Activated T-helper 1 cell treated with anti-CD3 and anti-CD28 coated beads, Interleukin-12 subunit alpha, Interleukin-12 subunit beta, Interleukin-2, Interleukin-4 antibody, amounts not matched to agents 30 ng/mL and 10 ng/mL and 1 ng/mL, durations not matched to agents 14 hours and 24 hours and 36 hours (primary cell): ENCODE measurements at regions not wholly inside any gene's neighbourhood (a gene's known extent, or its start where the extent isn't known, plus 50 kb on each side); places are given as distances from the start of the nearest gene placed in this dataset.

Experiments used
- DNase-seq: peaks from one replicate; pipeline ENCODE4 v3.0.0; 2021; ENCODE audit warnings: low spot score
- H3K27ac Mint-ChIP-seq: one replicate; pipeline ENCODE4 v1.8.0; 2021; ENCODE audit warnings: mild to moderate bottlenecking, mixed read lengths
- H3K27me3 Mint-ChIP-seq: one replicate; pipeline ENCODE4 v1.8.0; 2022; ENCODE audit warnings: mild to moderate bottlenecking, moderate library complexity, mixed read lengths; ENCODE audit not compliant: insufficient read depth
- H3K36me3 Mint-ChIP-seq: one replicate; pipeline ENCODE4 v1.8.0; 2021; ENCODE audit warnings: low read depth, mixed read lengths
- H3K4me1 Mint-ChIP-seq: one replicate; pipeline ENCODE4 v1.8.0; 2021; ENCODE audit warnings: low read depth, mixed read lengths
- H3K4me3 Mint-ChIP-seq: one replicate; pipeline ENCODE4 v1.8.0; 2021; ENCODE audit warnings: mild to moderate bottlenecking, moderate library complexity, mixed read lengths
- H3K9me3 Mint-ChIP-seq: one replicate; pipeline ENCODE4 v1.8.0; 2021; ENCODE audit warnings: mixed read lengths
- intact Hi-C: fragments of 100-400 bp; cut with micrococcal nuclease; formaldehyde crosslinking; loops from one replicate; pipeline ENCODE4 v1.15.1; 2024

DNA sequence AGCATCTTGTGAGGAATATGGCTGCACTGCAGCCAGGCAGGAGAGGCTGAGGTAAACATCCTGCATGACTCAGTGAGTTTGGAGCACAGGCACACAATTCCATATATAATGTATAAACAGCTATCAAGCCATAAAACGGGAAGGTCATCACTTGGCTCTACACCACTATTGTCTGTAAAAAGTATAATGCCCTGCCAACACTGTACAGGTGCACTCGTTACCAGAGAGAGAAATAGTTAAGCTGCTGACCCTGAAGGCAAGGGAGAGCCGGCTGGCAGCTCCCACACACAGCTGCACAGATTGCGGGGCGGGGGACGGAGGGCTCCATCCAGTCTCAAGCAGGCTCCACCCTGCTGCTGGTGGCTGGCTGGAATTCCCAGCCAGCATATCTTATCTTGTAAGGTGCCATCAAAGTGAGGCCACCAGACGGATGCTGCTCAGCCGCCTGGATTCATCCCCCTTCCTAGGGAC is 668.1 kb downstream of the SLITRK5 start:
- H3K9me3 Mint-ChIP-seq, result peaks cover 10% of the 10 kb centered on the region
- H3K4me1 Mint-ChIP-seq, result no peaks in the 10 kb centered on the region
- no peaks in the 10 kb centered on the region for H3K36me3 Mint-ChIP-seq
- intact Hi-C loops, result no loop called here
- H3K27ac Mint-ChIP-seq, result no peak overlapping the region
- no peaks in the 10 kb centered on the region for H3K27me3 Mint-ChIP-seq
- DNase-seq, result no peak
- no peak overlapping the region for H3K4me3 Mint-ChIP-seq

DNA sequence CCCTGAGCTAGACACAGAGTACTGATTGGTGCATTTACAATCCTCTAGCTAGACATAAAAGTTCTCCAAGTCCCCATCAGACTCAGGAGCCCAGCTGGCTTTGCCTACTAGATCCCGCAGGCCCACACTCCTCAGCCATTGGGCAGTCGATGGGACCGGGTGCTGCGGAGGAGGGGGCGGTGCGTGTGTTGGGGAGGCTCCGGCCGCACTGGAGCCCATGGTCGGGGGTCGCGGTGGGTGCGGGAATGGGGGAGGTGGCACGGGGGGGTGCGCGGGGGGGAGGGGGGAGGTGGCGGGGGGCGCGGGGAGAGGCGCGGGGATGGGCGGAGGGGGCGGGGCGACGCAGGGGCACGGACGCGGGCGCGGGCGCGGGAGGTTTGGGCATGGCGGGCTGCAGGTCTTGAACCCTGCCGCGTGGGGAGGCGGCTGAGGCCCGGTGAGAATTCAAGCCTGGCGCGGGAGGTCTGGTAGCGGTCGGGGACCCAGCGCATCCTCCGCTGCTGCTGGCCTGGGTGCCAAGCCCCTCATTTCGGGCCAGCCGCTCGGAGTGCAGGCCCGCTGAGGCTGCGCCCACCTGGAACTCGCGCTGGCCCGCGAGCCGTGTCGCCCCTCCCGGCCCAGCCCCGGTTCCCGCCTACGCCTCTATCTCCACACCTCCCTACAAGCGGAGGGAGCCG is 674.1 kb downstream of the SLITRK5 start:
- Mint-ChIP-seq H3K36me3 (no peaks in the 10 kb centered on the region), H3K27ac (no peak overlapping the region), H3K27me3 (no peaks in the 10 kb centered on the region), H3K4me3 (no peak overlapping the region), H3K4me1 (no peaks in the 10 kb centered on the region), H3K9me3 (peaks cover 23% of the 10 kb centered on the region)
- intact Hi-C loops, result no loop called here
- no peak for DNase-seq

DNA sequence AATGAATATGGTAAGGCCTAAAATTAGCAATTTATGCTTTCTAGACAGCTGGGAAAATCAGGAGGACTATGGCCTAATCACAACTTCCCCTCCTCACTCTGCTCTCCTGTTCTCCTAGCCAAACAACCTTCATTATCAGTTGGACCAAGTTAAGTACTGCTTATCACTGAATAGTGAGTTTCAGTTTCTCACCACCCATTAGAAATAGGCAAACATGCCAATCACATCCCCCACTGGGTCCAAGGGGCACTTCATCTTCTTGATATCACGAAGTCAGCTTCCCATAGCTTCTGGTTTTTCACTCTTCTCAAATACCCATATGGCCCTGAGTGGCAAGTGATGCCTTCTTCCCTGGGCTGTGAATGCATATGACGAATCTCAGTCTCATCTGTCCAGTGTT is 689.6 kb downstream of the SLITRK5 start:
- Mint-ChIP-seq H3K9me3 (peaks cover 10% of the 10 kb centered on the region), H3K36me3 (no peaks in the 10 kb centered on the region), H3K4me3 (no peak overlapping the region), H3K4me1 (no peaks in the 10 kb centered on the region), H3K27ac (no peak overlapping the region), H3K27me3 (no peaks in the 10 kb centered on the region)
- intact Hi-C loops, result no loop called here
- no peak for DNase-seq

DNA sequence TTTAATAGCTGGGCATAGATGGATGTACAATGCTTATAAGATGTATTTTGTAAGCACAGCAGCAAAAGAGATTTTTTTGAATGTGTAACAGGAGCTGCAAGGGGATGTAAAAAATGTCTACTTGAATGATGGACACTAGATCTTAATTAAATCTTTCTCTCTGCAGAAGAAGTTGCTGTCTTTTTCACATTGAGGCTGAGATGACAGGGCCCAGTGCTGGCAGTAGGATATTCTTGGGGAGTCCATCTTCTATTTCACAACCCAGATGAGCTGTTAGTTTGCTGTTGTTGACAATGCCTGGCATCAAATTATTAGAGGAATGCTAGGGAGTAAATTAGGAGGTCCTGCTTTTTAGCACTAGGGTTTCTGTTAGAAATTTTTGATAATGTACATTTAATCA is 698.7 kb downstream of the SLITRK5 start:
- no peak for DNase-seq
- H3K27ac Mint-ChIP-seq, result no peak overlapping the region
- no peaks in the 10 kb centered on the region for H3K36me3 Mint-ChIP-seq
- peaks cover under 1% of the 10 kb centered on the region for H3K9me3 Mint-ChIP-seq
- H3K4me1 Mint-ChIP-seq, result no peaks in the 10 kb centered on the region
- no peaks in the 10 kb centered on the region for H3K27me3 Mint-ChIP-seq
- intact Hi-C loops, result no loop called here
- H3K4me3 Mint-ChIP-seq, result no peak overlapping the region

DNA sequence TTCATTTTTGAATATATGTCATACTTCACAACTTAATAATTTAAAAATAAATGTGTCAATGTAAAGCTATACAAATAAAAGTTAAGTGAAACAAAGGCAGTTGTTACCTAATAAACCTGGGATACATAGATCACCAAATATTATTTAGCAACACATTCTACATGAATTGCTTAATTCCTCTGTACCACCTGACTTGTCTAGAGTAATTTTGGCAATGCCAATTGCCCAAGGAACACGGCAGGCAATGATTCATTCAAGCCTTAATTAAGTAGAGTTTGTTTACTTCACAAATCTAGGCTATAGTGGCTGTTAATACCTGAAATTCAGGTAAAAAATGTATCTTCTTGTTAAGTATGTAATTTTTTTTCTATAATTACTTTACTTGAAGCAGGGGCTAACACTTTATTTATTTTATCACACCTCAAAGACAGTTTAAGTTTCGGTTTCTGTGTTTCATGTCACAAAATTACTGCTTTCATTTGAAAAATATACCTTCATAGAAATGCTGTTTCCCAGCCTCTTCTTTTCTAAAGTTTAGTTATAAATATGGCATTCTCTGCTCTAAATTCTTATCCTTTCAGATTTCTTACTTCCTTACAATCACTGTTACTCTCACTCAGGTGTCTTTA is 705.7 kb downstream of the SLITRK5 start:
- Mint-ChIP-seq H3K27ac (no peak overlapping the region), H3K9me3 (peaks cover 7% of the 10 kb centered on the region), H3K36me3 (no peaks in the 10 kb centered on the region), H3K27me3 (no peaks in the 10 kb centered on the region), H3K4me1 (no peaks in the 10 kb centered on the region), H3K4me3 (no peak overlapping the region)
- intact Hi-C loops, result no loop called here
- no peak for DNase-seq

DNA sequence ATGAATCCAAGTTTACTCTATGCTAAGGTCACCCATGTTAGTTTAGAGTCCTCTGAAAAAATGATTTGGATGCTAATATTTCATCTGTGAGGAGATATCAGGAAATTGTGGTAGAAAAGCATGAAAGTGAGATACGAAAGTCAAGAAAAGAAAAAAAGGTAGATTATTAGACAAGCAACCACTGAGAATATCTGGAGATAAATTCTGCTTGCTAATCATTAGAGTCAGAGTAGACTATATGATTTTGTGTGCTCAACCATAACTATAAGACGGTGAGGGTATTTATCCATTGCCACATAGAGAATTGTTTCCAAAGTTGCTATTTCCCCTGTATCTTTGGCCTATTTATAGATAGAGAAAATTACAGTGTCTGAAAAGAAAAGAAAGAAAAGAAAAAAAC is 706.7 kb downstream of the SLITRK5 start:
- intact Hi-C loops, result no loop called here
- Mint-ChIP-seq H3K4me1 (no peaks in the 10 kb centered on the region), H3K27me3 (no peaks in the 10 kb centered on the region), H3K4me3 (no peak overlapping the region), H3K27ac (no peak overlapping the region), H3K36me3 (no peaks in the 10 kb centered on the region), H3K9me3 (peaks cover 7% of the 10 kb centered on the region)
- DNase-seq, result no peak

DNA sequence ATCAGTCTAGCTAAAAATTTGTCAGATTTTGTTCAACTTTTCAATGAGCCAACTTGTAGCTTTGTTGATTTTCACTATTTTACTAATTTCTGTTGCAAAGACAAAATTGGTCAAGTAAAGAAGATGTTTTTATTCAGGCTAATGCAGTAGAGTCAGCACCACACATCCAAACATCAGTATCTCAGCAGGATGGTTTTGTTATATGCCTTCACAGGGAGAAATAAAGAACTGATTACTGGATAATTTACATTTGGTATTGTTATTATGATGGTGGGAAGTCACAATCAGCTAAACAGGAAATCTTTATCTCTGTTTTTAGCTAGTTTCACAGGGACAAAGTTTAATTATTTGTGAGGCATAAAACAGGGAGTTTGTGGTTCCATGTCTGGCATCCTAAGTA is 713.4 kb downstream of the SLITRK5 start:
- Mint-ChIP-seq H3K27ac (no peak overlapping the region), H3K27me3 (no peaks in the 10 kb centered on the region), H3K36me3 (no peaks in the 10 kb centered on the region), H3K4me3 (no peak overlapping the region), H3K9me3 (peaks cover 11% of the 10 kb centered on the region), H3K4me1 (no peaks in the 10 kb centered on the region)
- no peak for DNase-seq
- intact Hi-C loops, result no loop called here

DNA sequence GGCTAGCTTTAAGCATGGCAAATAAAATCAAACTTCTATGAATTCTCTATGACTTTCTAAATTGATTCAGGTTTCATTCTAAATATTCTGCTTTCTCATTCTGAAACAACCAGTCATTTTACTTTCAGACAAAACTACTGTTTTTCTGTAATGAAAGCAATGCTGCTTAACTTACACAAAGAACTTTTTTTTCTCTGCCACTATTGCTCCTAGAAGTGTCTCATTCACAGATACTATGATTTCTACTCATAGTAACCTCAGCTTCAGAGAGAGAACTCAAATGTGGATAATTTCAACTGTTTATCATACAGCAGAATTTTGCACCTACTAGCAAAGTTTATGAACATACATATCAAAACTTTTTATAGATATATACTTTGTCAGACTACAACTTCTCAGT is 724.6 kb downstream of the SLITRK5 start:
- Mint-ChIP-seq H3K27ac (no peak overlapping the region), H3K9me3 (peaks cover 9% of the 10 kb centered on the region), H3K36me3 (no peaks in the 10 kb centered on the region), H3K4me3 (no peak overlapping the region), H3K4me1 (no peaks in the 10 kb centered on the region), H3K27me3 (no peaks in the 10 kb centered on the region)
- DNase-seq, result no peak
- intact Hi-C loops, result no loop called here

DNA sequence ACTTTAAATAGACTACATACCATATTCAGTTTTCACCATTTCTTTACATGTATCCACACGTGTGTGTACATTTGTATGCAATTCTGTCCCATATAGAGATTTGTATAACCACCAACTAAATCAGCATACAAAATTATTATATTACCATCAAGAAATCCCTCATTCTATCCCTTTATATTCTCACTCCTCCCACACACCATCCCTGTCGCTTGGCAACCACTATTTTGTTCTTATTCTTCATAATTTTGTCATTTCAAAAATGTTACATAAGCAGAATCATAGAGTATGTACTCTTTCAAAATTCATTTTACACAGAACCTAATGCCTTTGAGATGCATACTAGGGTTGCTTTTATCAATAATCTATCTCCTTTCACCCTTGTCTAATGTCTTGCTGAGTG is 740.5 kb downstream of the SLITRK5 start:
- Mint-ChIP-seq H3K36me3 (no peaks in the 10 kb centered on the region), H3K4me3 (no peak overlapping the region), H3K27me3 (no peaks in the 10 kb centered on the region), H3K9me3 (peaks cover 6% of the 10 kb centered on the region), H3K27ac (no peak overlapping the region), H3K4me1 (no peaks in the 10 kb centered on the region)
- no peak for DNase-seq
- intact Hi-C loops, result no loop called here

DNA sequence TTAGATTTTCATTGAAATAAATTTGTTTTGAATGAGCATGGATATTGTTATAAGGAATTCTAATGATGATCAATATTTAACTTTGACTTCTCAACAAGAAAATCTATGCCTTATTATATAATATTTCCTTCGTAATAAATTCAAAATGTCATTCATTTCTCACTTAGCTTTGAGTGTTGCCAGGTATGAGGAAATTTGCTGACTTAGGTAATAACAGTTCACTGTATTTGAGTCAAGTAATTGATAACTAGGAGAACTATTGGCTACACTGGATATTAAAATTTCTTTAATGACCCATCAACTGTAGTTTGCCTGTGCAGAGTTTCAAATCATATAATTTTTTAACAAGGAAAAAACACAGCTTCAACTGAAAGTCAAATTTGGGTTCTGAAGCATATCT is 746.6 kb downstream of the SLITRK5 start:
- peaks cover 4% of the 10 kb centered on the region for H3K9me3 Mint-ChIP-seq
- intact Hi-C loops, result no loop called here

DNA sequence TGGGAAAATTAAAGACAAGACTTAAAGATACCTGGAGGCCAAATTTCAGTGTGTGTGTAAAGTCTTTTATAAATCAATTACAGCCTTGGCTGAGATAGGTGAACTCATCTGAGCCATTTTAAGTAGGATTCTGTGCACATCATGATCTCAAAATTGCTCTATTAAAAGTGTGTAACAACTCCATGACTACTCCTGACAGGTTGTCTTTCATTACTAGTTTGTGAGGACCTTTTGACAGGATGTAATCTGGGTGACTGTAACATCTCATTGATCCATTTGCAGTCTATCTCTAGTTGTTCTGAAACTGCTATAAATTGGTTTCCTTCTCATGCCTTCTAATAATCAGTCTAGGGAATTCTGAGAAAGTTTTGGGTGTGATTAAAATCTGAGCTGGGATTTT is 753.3 kb downstream of the SLITRK5 start:
- no peaks in the 10 kb centered on the region for H3K27me3 Mint-ChIP-seq
- DNase-seq, result no peak
- H3K4me3 Mint-ChIP-seq, result no peak overlapping the region
- H3K36me3 Mint-ChIP-seq, result no peaks in the 10 kb centered on the region
- no peaks in the 10 kb centered on the region for H3K4me1 Mint-ChIP-seq
- no peaks in the 10 kb centered on the region for H3K9me3 Mint-ChIP-seq
- no peak overlapping the region for H3K27ac Mint-ChIP-seq
- intact Hi-C loops, result no loop called here

More for the DNA sequence above, 746.6 kb downstream of the SLITRK5 start:
- Mint-ChIP-seq H3K27me3 (no peaks in the 10 kb centered on the region), H3K4me1 (no peaks in the 10 kb centered on the region), H3K27ac (no peak overlapping the region), H3K36me3 (no peaks in the 10 kb centered on the region), H3K4me3 (no peak overlapping the region)
- no peak for DNase-seq

DNA sequence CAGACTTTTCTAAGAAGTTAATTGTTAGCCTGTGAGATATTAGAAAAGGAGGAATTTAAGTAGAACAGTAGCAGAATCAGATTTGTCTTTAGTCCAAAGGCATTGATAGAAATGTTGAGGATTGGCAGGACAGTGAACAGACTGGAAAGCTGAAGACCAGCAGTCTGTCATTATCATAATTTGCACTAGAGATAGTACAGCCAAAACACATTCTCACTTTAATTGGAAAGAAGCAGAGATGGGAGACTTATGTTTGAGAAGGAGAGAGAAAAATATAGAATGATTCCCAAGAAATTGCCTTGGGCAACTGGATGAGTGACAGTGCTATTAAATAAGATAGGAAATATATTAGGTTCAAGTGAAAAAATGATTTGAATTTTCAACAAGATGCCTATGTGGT is 755.5 kb downstream of the SLITRK5 start:
- no peak overlapping the region for H3K4me3 Mint-ChIP-seq
- H3K9me3 Mint-ChIP-seq, result no peaks in the 10 kb centered on the region
- H3K27me3 Mint-ChIP-seq, result no peaks in the 10 kb centered on the region
- DNase-seq, result no peak
- no peaks in the 10 kb centered on the region for H3K36me3 Mint-ChIP-seq
- intact Hi-C loops, result no loop called here
- no peak overlapping the region for H3K27ac Mint-ChIP-seq
- H3K4me1 Mint-ChIP-seq, result no peaks in the 10 kb centered on the region

DNA sequence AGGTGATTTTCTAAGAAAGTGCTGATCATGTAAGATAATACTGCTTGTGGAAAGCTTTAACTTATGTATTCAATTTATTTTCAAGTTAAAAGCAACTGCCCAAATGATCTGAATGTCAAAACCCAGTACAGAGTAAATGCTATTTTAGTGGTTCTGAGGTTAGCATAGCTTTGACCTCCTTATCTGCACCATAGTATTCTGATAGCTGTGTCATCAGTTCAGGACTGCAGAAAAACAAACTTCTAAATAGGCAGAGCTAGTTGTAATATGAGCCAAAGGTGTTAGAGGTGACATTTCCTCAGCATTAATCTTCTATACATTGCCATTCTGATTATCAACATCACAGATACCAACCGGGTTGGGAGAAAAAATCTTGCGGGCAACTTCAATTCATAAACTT is 758.7 kb downstream of the SLITRK5 start:
- intact Hi-C loops, result no loop called here
- no peak overlapping the region for H3K27ac Mint-ChIP-seq

DNA sequence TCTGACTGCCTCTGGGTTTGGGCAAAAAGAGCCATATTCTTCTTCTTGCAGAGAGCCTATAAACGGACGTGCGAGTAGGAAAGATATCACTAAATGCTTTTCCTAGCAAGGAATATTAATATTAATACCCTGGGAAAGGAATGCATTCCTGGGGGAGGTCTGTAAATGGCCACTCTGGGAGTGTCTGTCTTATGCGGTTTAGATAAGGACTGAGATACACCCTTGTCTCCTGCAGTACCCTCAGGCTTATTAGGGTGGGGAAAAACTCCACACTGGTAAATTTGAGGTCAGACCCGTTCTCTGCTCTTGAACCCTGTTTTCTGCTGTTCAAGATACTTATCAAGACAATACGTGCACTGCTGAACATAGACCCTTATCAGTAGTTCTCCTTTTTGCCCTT is 763.8 kb downstream of the SLITRK5 start:
- H3K36me3 Mint-ChIP-seq, result no peaks in the 10 kb centered on the region
- no peak overlapping the region for H3K27ac Mint-ChIP-seq
- H3K9me3 Mint-ChIP-seq, result peaks cover 9% of the 10 kb centered on the region
- DNase-seq, result no peak
- H3K27me3 Mint-ChIP-seq, result no peaks in the 10 kb centered on the region
- intact Hi-C loops, result no loop called here
- H3K4me1 Mint-ChIP-seq, result no peaks in the 10 kb centered on the region
- no peak overlapping the region for H3K4me3 Mint-ChIP-seq

More for the DNA sequence above, 758.7 kb downstream of the SLITRK5 start:
- no peak for DNase-seq
- H3K36me3 Mint-ChIP-seq, result no peaks in the 10 kb centered on the region
- H3K27me3 Mint-ChIP-seq, result no peaks in the 10 kb centered on the region
- no peak overlapping the region for H3K4me3 Mint-ChIP-seq
- no peaks in the 10 kb centered on the region for H3K4me1 Mint-ChIP-seq
- H3K9me3 Mint-ChIP-seq, result no peaks in the 10 kb centered on the region
